Daoy (cell line): ENCODE measurements at regions not wholly inside any gene's neighbourhood (a gene's known extent, or its start where the extent isn't known, plus 50 kb on each side); places are given as distances from the start of the nearest gene placed in this dataset.

Source experiments
- DNase-seq: peaks from one replicate; pipeline ENCODE4 v3.0.0-alpha.2; 2015; ENCODE audit warnings: low read depth

- peak; percentile 55 for DNase-seq
Observed at GRCh38 chr4:176902710-176903323, 110.1 kb upstream of the VEGFC start.

- DNase-seq: no peak
Observed at GRCh38 chr4:176906709-176907108, 114.0 kb upstream of the VEGFC start.

GRCh38 chr4:176910646-176911045 is 117.9 kb upstream of the VEGFC start:
- no peak for DNase-seq

GRCh38 chr4:176919631-176920030 is 126.9 kb upstream of the VEGFC start:
- no peak for DNase-seq

GRCh38 chr4:176920694-176921093 is 128.0 kb upstream of the VEGFC start:
- DNase-seq: peak; percentile 50

DNA sequence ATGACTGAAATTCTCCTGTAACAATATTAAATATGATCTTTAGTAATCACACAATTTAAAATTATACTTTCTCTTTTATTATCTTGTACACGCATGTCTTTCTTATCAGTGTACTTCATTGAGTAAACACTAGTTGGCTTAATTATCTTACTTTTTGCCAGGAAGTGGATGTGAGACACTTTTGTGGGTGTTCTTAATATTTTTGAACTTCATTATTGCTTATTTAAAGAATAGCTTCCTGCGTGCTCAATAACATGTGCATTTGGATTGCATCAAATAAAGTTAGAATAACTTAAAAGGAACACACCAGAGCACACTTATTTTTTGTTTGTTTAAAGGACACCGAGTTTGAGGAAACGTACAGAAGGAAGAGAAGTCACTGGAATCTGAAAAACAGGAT is 128.5 kb upstream of the VEGFC start:
- DNase-seq: no peak

DNA sequence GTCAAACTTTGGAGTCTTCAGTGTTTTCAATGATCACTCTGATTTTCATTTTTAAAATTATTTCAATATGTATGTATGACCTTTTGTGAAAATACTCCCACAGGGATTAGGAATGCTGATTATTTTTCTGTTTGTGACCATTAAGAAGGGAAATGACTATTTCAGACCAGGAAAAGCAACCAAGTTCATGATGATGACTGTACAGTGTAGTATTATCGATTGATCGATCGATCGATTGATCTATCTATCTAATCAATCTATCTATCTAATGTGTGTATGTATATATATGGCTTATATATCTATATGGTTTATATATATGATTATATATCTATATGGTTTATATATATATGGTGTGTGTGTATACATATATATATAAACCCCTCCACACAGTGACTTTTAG is 131.5 kb upstream of the VEGFC start:
- DNase-seq: no peak

DNA sequence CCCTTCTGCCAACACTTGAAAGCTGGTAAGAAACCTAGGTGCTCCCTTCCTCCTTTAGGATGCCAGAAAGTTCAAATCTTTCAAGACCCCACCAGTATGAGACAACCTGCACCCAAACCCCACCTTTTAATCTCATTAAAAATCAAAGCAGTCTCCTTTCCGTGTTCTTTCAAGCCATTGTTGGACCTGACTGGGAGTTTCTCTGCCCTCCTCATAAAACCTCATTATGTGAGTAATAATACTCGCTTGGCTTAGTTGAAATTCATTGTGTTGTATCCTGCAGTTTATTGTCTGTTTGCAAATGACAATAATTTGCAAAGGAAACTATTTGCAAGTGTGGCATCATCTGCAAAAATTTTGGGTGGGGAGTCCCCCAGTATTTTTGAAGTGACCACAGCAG is 133.2 kb upstream of the VEGFC start:
- DNase-seq: no peak

GRCh38 chr4:176927117-176927516 is 134.4 kb upstream of the VEGFC start:
- no peak for DNase-seq

- peak; percentile 9 for DNase-seq
Observed at GRCh38 chr4:176927664-176928063, 134.9 kb upstream of the VEGFC start.

DNA sequence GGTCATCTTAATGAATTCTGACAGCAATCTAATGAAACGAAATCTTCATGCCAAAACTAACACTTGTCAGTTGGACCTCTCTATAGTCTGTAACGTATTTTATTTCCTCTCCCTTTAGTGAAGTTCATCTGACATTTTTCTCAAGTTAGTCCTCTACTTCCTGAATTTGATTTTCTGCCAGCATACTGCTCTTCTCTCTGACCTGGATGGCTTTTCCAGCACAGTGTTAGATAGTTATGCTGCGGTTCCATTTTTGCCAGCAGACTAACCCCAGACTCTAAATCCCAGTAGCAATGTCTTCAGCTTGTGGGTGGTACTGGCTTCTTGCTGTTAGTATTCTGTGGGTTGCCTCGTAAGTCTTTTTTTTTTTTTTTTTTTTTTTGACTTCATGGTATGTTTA is 146.7 kb upstream of the VEGFC start:
- DNase-seq: peak; percentile 9

- no peak for DNase-seq
Observed at GRCh38 chr4:176945334-176945733, 152.6 kb upstream of the VEGFC start.

- DNase-seq: no peak
Observed at GRCh38 chr4:176949029-176949428, 156.3 kb upstream of the VEGFC start.

GRCh38 chr4:176953021-176953420 is 160.3 kb upstream of the VEGFC start:
- DNase-seq: no peak

DNA sequence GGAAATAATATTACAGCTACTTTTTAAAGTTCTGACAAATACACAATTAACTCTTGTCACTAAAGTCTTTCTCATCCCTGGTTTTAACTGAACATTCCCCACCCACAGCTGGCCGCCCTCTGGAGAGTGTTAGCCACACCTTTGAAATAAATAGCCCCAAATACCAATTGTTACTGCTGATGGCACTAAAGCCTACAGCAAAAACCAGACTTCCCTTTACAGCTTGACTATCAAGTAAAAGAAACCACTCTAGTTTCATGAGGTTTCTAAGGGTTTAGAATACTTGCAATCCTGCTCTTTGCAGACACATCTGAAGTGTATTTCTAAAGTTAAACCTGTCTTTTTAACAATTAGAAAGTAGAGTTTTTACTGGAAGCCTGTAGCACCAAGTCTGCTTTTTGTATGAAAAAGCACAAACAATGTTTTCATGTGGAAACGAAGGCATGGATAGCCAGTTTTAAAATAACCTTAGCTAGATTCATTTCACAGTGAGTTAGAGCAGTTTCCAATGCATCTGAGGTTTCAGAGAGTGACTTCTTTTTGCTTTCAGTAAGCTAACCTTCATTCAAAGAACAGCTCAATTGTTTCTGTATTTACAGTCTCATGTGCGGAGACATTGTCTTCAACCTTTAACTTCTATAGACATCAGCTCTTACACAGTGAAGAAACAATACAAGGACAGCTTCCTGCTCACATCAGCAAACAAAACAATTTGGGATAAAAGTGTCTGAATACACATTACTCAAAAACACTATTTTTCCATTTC is 164.8 kb upstream of the VEGFC start:
- DNase-seq: no peak

- DNase-seq: no peak
Observed at GRCh38 chr4:176959980-176960379, 167.3 kb upstream of the VEGFC start.

DNA sequence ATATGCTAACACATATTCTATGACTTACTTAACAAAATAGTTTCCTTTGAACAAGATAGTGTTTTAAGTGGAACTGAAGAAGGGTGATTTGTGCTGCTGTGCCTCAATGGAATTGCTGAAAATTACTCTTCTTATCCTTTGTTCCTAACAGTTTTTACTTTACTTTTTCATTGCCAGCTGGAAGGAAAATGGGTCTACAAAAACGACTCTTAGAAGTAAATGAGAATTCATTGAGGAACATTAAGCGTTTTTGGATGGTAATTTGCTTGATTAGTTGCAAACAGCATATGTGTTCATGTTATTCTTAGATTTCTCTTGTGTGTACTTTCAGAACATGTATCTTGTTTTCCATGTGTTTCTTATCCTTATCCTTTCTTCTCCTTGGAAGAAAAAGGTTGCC is 170.4 kb upstream of the VEGFC start:
- no peak for DNase-seq

DNA sequence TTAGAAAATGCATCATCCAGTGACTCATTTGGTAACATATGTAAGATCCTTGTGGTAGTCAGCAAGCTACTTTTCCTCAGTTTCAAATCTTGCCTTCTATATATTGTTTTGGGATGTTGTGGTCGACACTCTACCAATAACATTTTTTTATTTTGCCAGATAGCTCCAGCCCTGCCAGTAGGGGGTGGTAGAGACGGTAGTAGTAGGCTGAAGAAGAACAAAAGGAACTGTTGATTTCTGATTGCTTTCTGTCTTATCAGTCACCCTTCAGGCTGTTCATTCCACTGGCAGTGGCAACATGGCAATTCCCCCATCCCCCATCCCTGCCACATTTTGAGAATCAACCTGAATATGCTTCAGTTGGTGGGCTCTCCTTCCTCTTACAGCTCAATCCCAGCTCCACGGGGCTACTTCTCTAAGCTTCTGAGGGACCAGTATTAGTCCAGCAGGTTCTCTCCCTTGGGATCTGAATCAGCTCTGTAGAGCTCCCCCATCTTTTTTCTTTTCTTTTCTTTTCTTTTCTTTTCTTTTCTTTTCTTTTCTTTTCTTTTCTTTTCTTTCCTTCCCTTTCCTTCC is 171.5 kb upstream of the VEGFC start:
- peak; percentile 5 for DNase-seq

- no peak for DNase-seq
Observed at GRCh38 chr4:176967586-176967985, 174.9 kb upstream of the VEGFC start.

DNA sequence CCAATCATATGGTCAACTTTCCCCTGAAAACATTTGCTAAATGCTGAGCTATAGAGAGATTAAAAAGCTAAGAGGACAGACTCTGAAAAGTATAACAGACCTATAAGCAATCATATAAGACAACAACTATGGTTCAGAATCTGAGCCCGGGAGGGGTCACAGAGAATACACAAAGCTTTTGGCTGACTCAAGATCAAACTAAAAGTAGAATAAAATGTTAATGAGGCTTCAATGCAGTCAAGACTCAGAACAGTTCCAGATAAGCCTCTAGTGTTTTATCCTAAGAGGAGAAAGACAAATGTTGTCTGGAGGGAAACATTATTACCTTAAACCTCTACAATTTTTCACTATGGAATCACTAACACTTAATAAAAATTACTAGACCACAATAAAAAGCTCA is 175.4 kb upstream of the VEGFC start:
- no peak for DNase-seq

- DNase-seq: no peak
Observed at GRCh38 chr4:176969011-176969410, 176.3 kb upstream of the VEGFC start.

DNA sequence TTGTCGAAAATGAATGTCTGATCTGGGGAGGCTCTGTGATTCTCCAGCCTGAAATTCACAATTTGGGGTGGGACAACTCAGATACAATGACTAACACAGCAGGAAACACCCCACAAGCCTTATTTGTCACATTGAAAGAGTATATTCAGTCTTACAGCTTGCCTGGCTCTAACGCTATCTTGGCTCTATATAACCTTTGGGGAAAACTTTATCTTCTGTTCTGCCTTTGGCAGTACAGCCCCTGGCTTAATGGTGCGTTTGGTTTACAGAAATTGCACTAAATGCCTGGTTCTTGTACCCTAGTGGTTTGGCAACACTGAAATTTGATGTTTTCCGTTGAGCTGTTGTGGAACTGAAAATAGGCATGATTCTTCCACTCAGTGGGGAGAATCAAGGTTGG is 178.1 kb upstream of the VEGFC start:
- no peak for DNase-seq

DNA sequence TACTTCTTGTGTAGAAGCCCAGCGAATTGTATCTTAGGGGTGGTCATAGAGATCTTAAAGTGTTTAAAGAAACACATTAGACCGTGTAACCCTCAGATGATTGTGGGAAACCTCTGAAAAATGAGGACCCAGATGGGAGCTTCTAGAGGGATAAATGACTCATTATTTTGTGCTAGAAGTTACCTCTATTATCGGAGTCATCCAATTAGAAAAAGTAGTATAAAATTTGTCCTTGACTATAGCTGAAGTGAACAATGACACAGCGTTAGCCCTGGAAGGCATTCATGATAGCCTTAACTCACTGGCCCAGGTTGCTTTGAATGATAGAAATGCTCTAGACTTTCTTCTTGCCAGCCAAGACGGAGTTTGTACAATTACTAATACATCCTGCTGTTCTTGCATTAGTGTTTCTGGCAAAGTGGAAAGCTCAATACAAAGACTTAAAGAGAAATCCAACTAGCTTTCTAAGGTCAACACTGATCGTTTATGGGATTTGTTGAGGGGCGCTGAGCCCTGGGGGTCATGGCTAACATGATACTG is 178.9 kb upstream of the VEGFC start:
- no peak for DNase-seq
